ENCODE measurements at regions not wholly inside any gene's neighbourhood (a gene's known extent, or its start where the extent isn't known, plus 50 kb on each side); places are given as distances from the start of the nearest gene placed in this dataset.

- no peak overlapping the region for H3K4me3 ChIP-seq (ENCODE audit: low read length)
- H3K9me3 ChIP-seq (ENCODE audit: control insufficient read depth, insufficient read depth, low read length) = no peaks in the 10 kb centered on the region
- WGBS (ENCODE audit: insufficient coverage, insufficient read length) = no CpG with 5 or more reads among the region's 2 CpGs
- H3K27ac ChIP-seq (ENCODE audit: low read length) = no peak overlapping the region
- no peaks in the 10 kb centered on the region for H3K36me3 ChIP-seq (ENCODE audit: control insufficient read depth, insufficient read depth, low read length)
- no peaks in the 10 kb centered on the region for H3K27me3 ChIP-seq (ENCODE audit: control insufficient read depth, insufficient read depth, low read length)
- H3K4me1 ChIP-seq (ENCODE audit: control insufficient read depth, insufficient read depth, low read length) = peaks cover 5% of the 10 kb centered on the region; the same call in 1 of the 2 replicates
- no peak for DNase-seq (ENCODE audit: low read depth, low spot score)
Measured at GRCh38 chr9:38287420-38287985, 105.0 kb upstream of the ALDH1B1 start.

- Histone ChIP-seq H3K27ac (ENCODE audit: low read length) (no peak overlapping the region), H3K4me3 (ENCODE audit: low read length) (no peak overlapping the region)
Measured at GRCh38 chr9:38286766-38287165, 105.7 kb upstream of the ALDH1B1 start.

GRCh38 chr9:38286357-38286756 lies 106.1 kb upstream of the ALDH1B1 start:
- Histone ChIP-seq H3K4me3 (ENCODE audit: low read length) (no peak overlapping the region), H3K27ac (ENCODE audit: low read length) (no peak overlapping the region), H3K9me3 (ENCODE audit: control insufficient read depth, insufficient read depth, low read length) (no peaks in the 10 kb centered on the region), H3K4me1 (ENCODE audit: control insufficient read depth, insufficient read depth, low read length) (peaks cover 5% of the 10 kb centered on the region; the same call in 1 of the 2 replicates), H3K36me3 (ENCODE audit: control insufficient read depth, insufficient read depth, low read length) (no peaks in the 10 kb centered on the region), H3K27me3 (ENCODE audit: control insufficient read depth, insufficient read depth, low read length) (no peaks in the 10 kb centered on the region)
- no peak for DNase-seq (ENCODE audit: low read depth, low spot score)

More at GRCh38 chr9:38286766-38287165, 105.7 kb upstream of the ALDH1B1 start:
- Histone ChIP-seq H3K4me1 (ENCODE audit: control insufficient read depth, insufficient read depth, low read length) (peaks cover 5% of the 10 kb centered on the region; the same call in 1 of the 2 replicates), H3K36me3 (ENCODE audit: control insufficient read depth, insufficient read depth, low read length) (no peaks in the 10 kb centered on the region), H3K27me3 (ENCODE audit: control insufficient read depth, insufficient read depth, low read length) (no peaks in the 10 kb centered on the region), H3K9me3 (ENCODE audit: control insufficient read depth, insufficient read depth, low read length) (no peaks in the 10 kb centered on the region)
- DNase-seq (ENCODE audit: low read depth, low spot score) = no peak
- WGBS (ENCODE audit: insufficient coverage, insufficient read length) = no CpG with 5 or more reads among the region's 2 CpGs

- DNase-seq (ENCODE audit: low read depth, low spot score) = no peak
- H3K27ac ChIP-seq (ENCODE audit: low read length) = no peak overlapping the region
- H3K36me3 ChIP-seq (ENCODE audit: control insufficient read depth, insufficient read depth, low read length) = no peaks in the 10 kb centered on the region
- no peaks in the 10 kb centered on the region for H3K9me3 ChIP-seq (ENCODE audit: control insufficient read depth, insufficient read depth, low read length)
- peaks cover 5% of the 10 kb centered on the region; the same call in 1 of the 2 replicates for H3K4me1 ChIP-seq (ENCODE audit: control insufficient read depth, insufficient read depth, low read length)
- WGBS (ENCODE audit: insufficient coverage, insufficient read length) = no CpG with 5 or more reads among the region's 2 CpGs
- H3K4me3 ChIP-seq (ENCODE audit: low read length) = no peak overlapping the region
- H3K27me3 ChIP-seq (ENCODE audit: control insufficient read depth, insufficient read depth, low read length) = no peaks in the 10 kb centered on the region
Measured at GRCh38 chr9:38285236-38285635, 107.3 kb upstream of the ALDH1B1 start.

- Histone ChIP-seq H3K27me3 (ENCODE audit: control insufficient read depth, insufficient read depth, low read length) (no peaks in the 10 kb centered on the region), H3K36me3 (ENCODE audit: control insufficient read depth, insufficient read depth, low read length) (no peaks in the 10 kb centered on the region), H3K4me1 (ENCODE audit: control insufficient read depth, insufficient read depth, low read length) (peaks cover 5% of the 10 kb centered on the region; the same call in 1 of the 2 replicates), H3K27ac (ENCODE audit: low read length) (no peak overlapping the region), H3K9me3 (ENCODE audit: control insufficient read depth, insufficient read depth, low read length) (no peaks in the 10 kb centered on the region), H3K4me3 (ENCODE audit: low read length) (no peak overlapping the region)
- no peak for DNase-seq (ENCODE audit: low read depth, low spot score)
- WGBS (ENCODE audit: insufficient coverage, insufficient read length) = no CpG with 5 or more reads among the region's 10 CpGs
Measured at GRCh38 chr9:38284588-38285051, 107.9 kb upstream of the ALDH1B1 start.

GRCh38 chr9:38284039-38284575 lies 108.4 kb upstream of the ALDH1B1 start:
- Histone ChIP-seq H3K36me3 (ENCODE audit: control insufficient read depth, insufficient read depth, low read length) (no peaks in the 10 kb centered on the region), H3K27ac (ENCODE audit: low read length) (no peak overlapping the region), H3K4me1 (ENCODE audit: control insufficient read depth, insufficient read depth, low read length) (peaks cover 5% of the 10 kb centered on the region; the same call in 1 of the 2 replicates), H3K27me3 (ENCODE audit: control insufficient read depth, insufficient read depth, low read length) (no peaks in the 10 kb centered on the region), H3K9me3 (ENCODE audit: control insufficient read depth, insufficient read depth, low read length) (no peaks in the 10 kb centered on the region), H3K4me3 (ENCODE audit: low read length) (no peak overlapping the region)
- WGBS (ENCODE audit: insufficient coverage, insufficient read length) = no CpG with 5 or more reads among the region's 9 CpGs
- no peak for DNase-seq (ENCODE audit: low read depth, low spot score)

GRCh38 chr9:38282756-38283155 lies 109.7 kb upstream of the ALDH1B1 start:
- no peak overlapping the region for H3K4me3 ChIP-seq (ENCODE audit: low read length)
- WGBS (ENCODE audit: insufficient coverage, insufficient read length) = no CpG with 5 or more reads among the region's 4 CpGs
- peaks cover 8% of the 10 kb centered on the region for H3K4me1 ChIP-seq (ENCODE audit: control insufficient read depth, insufficient read depth, low read length)
- H3K27me3 ChIP-seq (ENCODE audit: control insufficient read depth, insufficient read depth, low read length) = no peaks in the 10 kb centered on the region
- H3K9me3 ChIP-seq (ENCODE audit: control insufficient read depth, insufficient read depth, low read length) = no peaks in the 10 kb centered on the region
- DNase-seq (ENCODE audit: low read depth, low spot score) = no peak
- H3K27ac ChIP-seq (ENCODE audit: low read length) = no peak overlapping the region
- no peaks in the 10 kb centered on the region for H3K36me3 ChIP-seq (ENCODE audit: control insufficient read depth, insufficient read depth, low read length)

GRCh38 chr9:38281917-38282316 lies 110.6 kb upstream of the ALDH1B1 start:
- no peaks in the 10 kb centered on the region for H3K9me3 ChIP-seq (ENCODE audit: control insufficient read depth, insufficient read depth, low read length)
- peaks cover 8% of the 10 kb centered on the region for H3K4me1 ChIP-seq (ENCODE audit: control insufficient read depth, insufficient read depth, low read length)
- DNase-seq (ENCODE audit: low read depth, low spot score) = no peak
- no peaks in the 10 kb centered on the region for H3K27me3 ChIP-seq (ENCODE audit: control insufficient read depth, insufficient read depth, low read length)
- no peaks in the 10 kb centered on the region for H3K36me3 ChIP-seq (ENCODE audit: control insufficient read depth, insufficient read depth, low read length)
- no peak overlapping the region for H3K27ac ChIP-seq (ENCODE audit: low read length)
- H3K4me3 ChIP-seq (ENCODE audit: low read length) = no peak overlapping the region
- WGBS (ENCODE audit: insufficient coverage, insufficient read length) = no CpG with 5 or more reads among the region's 11 CpGs

GRCh38 chr9:38281196-38281595 lies 111.3 kb upstream of the ALDH1B1 start:
- Histone ChIP-seq H3K27me3 (ENCODE audit: control insufficient read depth, insufficient read depth, low read length) (no peaks in the 10 kb centered on the region), H3K9me3 (ENCODE audit: control insufficient read depth, insufficient read depth, low read length) (no peaks in the 10 kb centered on the region), H3K4me3 (ENCODE audit: low read length) (no peak overlapping the region), H3K36me3 (ENCODE audit: control insufficient read depth, insufficient read depth, low read length) (no peaks in the 10 kb centered on the region), H3K27ac (ENCODE audit: low read length) (no peak overlapping the region), H3K4me1 (ENCODE audit: control insufficient read depth, insufficient read depth, low read length) (peaks cover 8% of the 10 kb centered on the region)
- DNase-seq (ENCODE audit: low read depth, low spot score) = no peak
- no CpG with 5 or more reads among the region's 4 CpGs for WGBS (ENCODE audit: insufficient coverage, insufficient read length)

GRCh38 chr9:38280251-38280800 lies 112.2 kb upstream of the ALDH1B1 start:
- no peak overlapping the region for H3K27ac ChIP-seq (ENCODE audit: low read length)
- H3K4me1 ChIP-seq (ENCODE audit: control insufficient read depth, insufficient read depth, low read length) = peaks cover 8% of the 10 kb centered on the region
- DNase-seq (ENCODE audit: low read depth, low spot score) = no peak
- H3K27me3 ChIP-seq (ENCODE audit: control insufficient read depth, insufficient read depth, low read length) = no peaks in the 10 kb centered on the region
- H3K4me3 ChIP-seq (ENCODE audit: low read length) = no peak overlapping the region
- no CpG with 5 or more reads among the region's 6 CpGs for WGBS (ENCODE audit: insufficient coverage, insufficient read length)
- no peaks in the 10 kb centered on the region for H3K9me3 ChIP-seq (ENCODE audit: control insufficient read depth, insufficient read depth, low read length)
- no peaks in the 10 kb centered on the region for H3K36me3 ChIP-seq (ENCODE audit: control insufficient read depth, insufficient read depth, low read length)
